A673 (cell line): ENCODE measurements at regions not wholly inside any gene's neighbourhood (a gene's known extent, or its start where the extent isn't known, plus 50 kb on each side); places are given as distances from the start of the nearest gene placed in this dataset.

ENCODE experiments used
- BruUV-seq: library from RNA; stranded (reverse); fragments of 400-500 nt; replicated peaks from 2 replicates; lab custom pipeline; 2021; lab: Mats Ljungman, UMichigan
- CTCF ChIA-PET: fragments of 300-600 bp; sonication (Branson Sonifier 250); formaldehyde crosslinking; loops from one replicate; lab custom pipeline; 2022; ENCODE audit warnings: antibody characterized with exemption; lab: Charles Lee
- POLR2A ChIA-PET: fragments of 300-600 bp; sonication (Branson Sonifier 250); formaldehyde crosslinking; loops from one replicate; lab custom pipeline; 2022; ENCODE audit warnings: antibody characterized with exemption; ENCODE audit not compliant: low non-redundant PET; lab: Charles Lee
- DNase-seq: peaks from one replicate; pipeline ENCODE4 v3.0.0-alpha.2; 2015; ENCODE audit warnings: low spot score
- H3K27ac ChIP-seq: fragments of 200-600 bp; sonication (generic); 2 replicates; pipeline ENCODE4 v1.5.1; 2016; ENCODE audit warnings: mixed run types, low read depth, mild to moderate bottlenecking, mixed read lengths, antibody characterized with exemption, low read length; ENCODE audit not compliant: poor library complexity, severe bottlenecking
- H3K27me3 ChIP-seq: fragments of 200-600 bp; sonication (generic); replicated peaks from 2 replicates; pipeline ENCODE4 v1.6.1; 2017; ENCODE audit warnings: mixed run types, low read depth, mild to moderate bottlenecking, mixed read lengths, antibody characterized with exemption, low read length; ENCODE audit not compliant: insufficient read depth, poor library complexity
- H3K36me3 ChIP-seq: fragments of 200-600 bp; sonication (generic); 2 replicates; pipeline ENCODE4 v1.6.1; 2016; ENCODE audit warnings: mixed run types, mild to moderate bottlenecking, mixed read lengths, antibody characterized with exemption, low read length; ENCODE audit not compliant: insufficient read depth, poor library complexity, severe bottlenecking
- H3K4me1 ChIP-seq: fragments of 200-600 bp; sonication (generic); 2 replicates; pipeline ENCODE4 v1.6.1; 2017; ENCODE audit warnings: mixed run types, mild to moderate bottlenecking, mixed read lengths, antibody characterized with exemption, low read length; ENCODE audit not compliant: insufficient read depth, poor library complexity, severe bottlenecking
- H3K4me3 ChIP-seq: fragments of 200-600 bp; sonication (generic); 2 replicates; pipeline ENCODE4 v1.5.1; 2016; ENCODE audit warnings: low read depth, mixed run types, mild to moderate bottlenecking, mixed read lengths, low read length; ENCODE audit not compliant: poor library complexity, severe bottlenecking
- H3K9me3 ChIP-seq: fragments of 200-600 bp; sonication (generic); 2 replicates; pipeline ENCODE4 v1.6.1; 2016; ENCODE audit warnings: mixed run types, low read depth, mild to moderate bottlenecking, mixed read lengths, antibody characterized with exemption, low read length; ENCODE audit not compliant: poor library complexity, severe bottlenecking
- EZH2 ChIP-seq: fragments of 200-600 bp; sonication (generic); IDR thresholded peaks from 2 replicates; pipeline ENCODE4 v1.6.1; 2017; ENCODE audit warnings: borderline replicate concordance, low read depth, mild to moderate bottlenecking, mixed read lengths, antibody characterized with exemption, low read length; ENCODE audit not compliant: poor library complexity, severe bottlenecking
- intact Hi-C: fragments of 100-400 bp; cut with micrococcal nuclease; formaldehyde crosslinking; loops from one replicate; pipeline ENCODE4 v1.10.0; 2022; ENCODE audit not compliant: unreplicated experiment
- TF ChIP-seq, protein P1 (sequence below): fragments of 300-800, 200-600 bp; sonication (generic); conservative IDR thresholded peaks from 2 replicates; pipeline ENCODE4 v1.5.1; 2017; ENCODE audit warnings: low read depth, mild to moderate bottlenecking, antibody characterized with exemption, low read length, moderate library complexity, mixed read lengths

GRCh38 chr6:74925683-74926082, 280.2 kb downstream of the COL12A1 start:
- no TSS peak for BruUV-seq
- Histone ChIP-seq H3K27ac (no peak overlapping the region), H3K27me3 (no peaks in the 10 kb centered on the region), H3K4me1 (no peaks in the 10 kb centered on the region), H3K4me3 (no peak overlapping the region), H3K36me3 (no peaks in the 10 kb centered on the region), H3K9me3 (no peaks in the 10 kb centered on the region)
- no peak for DNase-seq
- ChIA-PET CTCF (no interaction called here), POLR2A (no interaction called here)
- intact Hi-C loops = no loop called here
- TF ChIP-seq EZH2 = no peak
- TF ChIP-seq, protein P1, sequence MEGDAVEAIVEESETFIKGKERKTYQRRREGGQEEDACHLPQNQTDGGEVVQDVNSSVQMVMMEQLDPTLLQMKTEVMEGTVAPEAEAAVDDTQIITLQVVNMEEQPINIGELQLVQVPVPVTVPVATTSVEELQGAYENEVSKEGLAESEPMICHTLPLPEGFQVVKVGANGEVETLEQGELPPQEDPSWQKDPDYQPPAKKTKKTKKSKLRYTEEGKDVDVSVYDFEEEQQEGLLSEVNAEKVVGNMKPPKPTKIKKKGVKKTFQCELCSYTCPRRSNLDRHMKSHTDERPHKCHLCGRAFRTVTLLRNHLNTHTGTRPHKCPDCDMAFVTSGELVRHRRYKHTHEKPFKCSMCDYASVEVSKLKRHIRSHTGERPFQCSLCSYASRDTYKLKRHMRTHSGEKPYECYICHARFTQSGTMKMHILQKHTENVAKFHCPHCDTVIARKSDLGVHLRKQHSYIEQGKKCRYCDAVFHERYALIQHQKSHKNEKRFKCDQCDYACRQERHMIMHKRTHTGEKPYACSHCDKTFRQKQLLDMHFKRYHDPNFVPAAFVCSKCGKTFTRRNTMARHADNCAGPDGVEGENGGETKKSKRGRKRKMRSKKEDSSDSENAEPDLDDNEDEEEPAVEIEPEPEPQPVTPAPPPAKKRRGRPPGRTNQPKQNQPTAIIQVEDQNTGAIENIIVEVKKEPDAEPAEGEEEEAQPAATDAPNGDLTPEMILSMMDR = no peak

GRCh38 chr6:74914888-74915287, 291.0 kb downstream of the COL12A1 start:
- POLR2A ChIA-PET = no interaction called here
- CTCF ChIA-PET = no interaction called here
- TF ChIP-seq, protein P1 = no peak
- no peak for TF ChIP-seq EZH2
- Histone ChIP-seq H3K27me3 (no peaks in the 10 kb centered on the region), H3K9me3 (no peaks in the 10 kb centered on the region), H3K4me1 (no peaks in the 10 kb centered on the region), H3K4me3 (no peak overlapping the region), H3K27ac (no peak overlapping the region), H3K36me3 (no peaks in the 10 kb centered on the region)
- intact Hi-C loops = no loop called here
- no TSS peak for BruUV-seq
- DNase-seq = no peak

GRCh38 chr6:74912234-74912633, 293.6 kb downstream of the COL12A1 start:
- no TSS peak for BruUV-seq
- CTCF ChIA-PET = no interaction called here
- Histone ChIP-seq H3K27ac (no peak overlapping the region), H3K9me3 (no peaks in the 10 kb centered on the region), H3K4me3 (no peak overlapping the region), H3K36me3 (no peaks in the 10 kb centered on the region), H3K4me1 (no peaks in the 10 kb centered on the region), H3K27me3 (no peaks in the 10 kb centered on the region)
- POLR2A ChIA-PET = no interaction called here
- DNase-seq = no peak
- TF ChIP-seq EZH2 = no peak
- TF ChIP-seq, protein P1 = no peak
- intact Hi-C loops = no loop called here
